ENCODE measurements at regions not wholly inside any gene's neighbourhood (a gene's known extent, or its start where the extent isn't known, plus 50 kb on each side); places are given as distances from the start of the nearest gene placed in this dataset.

GRCh38 chr11:71305451-71306125, 53.2 kb upstream of the SHANK2 start:
- H3K36me3 ChIP-seq (ENCODE audit: insufficient read depth, low read length, poor library complexity, severe bottlenecking), result no peaks in the 10 kb centered on the region
- H3K27me3 ChIP-seq (replicated peaks; ENCODE audit: insufficient read depth, low read depth, low read length, poor library complexity), result peaks cover under 1% of the 10 kb centered on the region
- ChIA-PET POLR2A (ENCODE audit: low non-redundant PET) (no interaction called here), CTCF (no interaction called here)
- no peaks in the 10 kb centered on the region for H3K9me3 ChIP-seq (ENCODE audit: low read depth, low read length, poor library complexity, severe bottlenecking)
- no peak for DNase-seq (ENCODE audit: low spot score)
- no peak for TF ChIP-seq CTCF (conservative IDR thresholded peaks at IDR 0.05; ENCODE audit: low read depth, low read length)
- no peak overlapping the region for H3K4me3 ChIP-seq (ENCODE audit: low read depth, low read length, poor library complexity, severe bottlenecking)
- no TSS peak for BruUV-seq (replicated peaks)
- intact Hi-C loops (cut with micrococcal nuclease; ENCODE audit: unreplicated experiment), result no loop called here
- no peak overlapping the region for H3K27ac ChIP-seq (ENCODE audit: low read depth, low read length, poor library complexity, severe bottlenecking)
- no peaks in the 10 kb centered on the region for H3K4me1 ChIP-seq (ENCODE audit: insufficient read depth, low read length, poor library complexity, severe bottlenecking)

- Histone ChIP-seq H3K4me1 (ENCODE audit: insufficient read depth, low read length, poor library complexity, severe bottlenecking) (no peaks in the 10 kb centered on the region), H3K27ac (ENCODE audit: low read depth, low read length, poor library complexity, severe bottlenecking) (no peak overlapping the region), H3K36me3 (ENCODE audit: insufficient read depth, low read length, poor library complexity, severe bottlenecking) (no peaks in the 10 kb centered on the region), H3K9me3 (ENCODE audit: low read depth, low read length, poor library complexity, severe bottlenecking) (no peaks in the 10 kb centered on the region), H3K4me3 (ENCODE audit: low read depth, low read length, poor library complexity, severe bottlenecking) (no peak overlapping the region), H3K27me3 (replicated peaks; ENCODE audit: insufficient read depth, low read depth, low read length, poor library complexity) (peaks cover 3% of the 10 kb centered on the region)
- intact Hi-C loops (cut with micrococcal nuclease; ENCODE audit: unreplicated experiment), result no loop called here
- ChIA-PET POLR2A (ENCODE audit: low non-redundant PET) (no interaction called here), CTCF (no interaction called here)
- BruUV-seq (replicated peaks), result no TSS peak
- no peak for DNase-seq (ENCODE audit: low spot score)
- TF ChIP-seq EZH2 (IDR thresholded peaks at IDR 0.05; ENCODE audit: borderline replicate concordance, low read depth, low read length, poor library complexity, severe bottlenecking), result no peak
- TF ChIP-seq CTCF (conservative IDR thresholded peaks at IDR 0.05; ENCODE audit: low read depth, low read length), result no peak
These were observed 52.7 kb upstream of the SHANK2 start for GRCh38 chr11:71305041-71305440.

- no peak for TF ChIP-seq EZH2 (IDR thresholded peaks at IDR 0.05; ENCODE audit: borderline replicate concordance, low read depth, low read length, poor library complexity, severe bottlenecking)
- TF ChIP-seq CTCF (conservative IDR thresholded peaks at IDR 0.05; ENCODE audit: low read depth, low read length), result no peak
- H3K4me3 ChIP-seq (ENCODE audit: low read depth, low read length, poor library complexity, severe bottlenecking), result no peak overlapping the region
- no peak overlapping the region for H3K27ac ChIP-seq (ENCODE audit: low read depth, low read length, poor library complexity, severe bottlenecking)
- DNase-seq (ENCODE audit: low spot score), result no peak
- intact Hi-C loops (cut with micrococcal nuclease; ENCODE audit: unreplicated experiment), result no loop called here
- BruUV-seq (replicated peaks), result no TSS peak
- CTCF ChIA-PET, result no interaction called here
- peaks cover 3% of the 10 kb centered on the region for H3K27me3 ChIP-seq (replicated peaks; ENCODE audit: insufficient read depth, low read depth, low read length, poor library complexity)
- H3K9me3 ChIP-seq (ENCODE audit: low read depth, low read length, poor library complexity, severe bottlenecking), result no peaks in the 10 kb centered on the region
- POLR2A ChIA-PET (ENCODE audit: low non-redundant PET), result no interaction called here
- H3K4me1 ChIP-seq (ENCODE audit: insufficient read depth, low read length, poor library complexity, severe bottlenecking), result no peaks in the 10 kb centered on the region
- H3K36me3 ChIP-seq (ENCODE audit: insufficient read depth, low read length, poor library complexity, severe bottlenecking), result no peaks in the 10 kb centered on the region
These were observed 52.1 kb upstream of the SHANK2 start for GRCh38 chr11:71304491-71304890.

Data from A673 (cell line).